H1 (cell line): ENCODE measurements at regions not wholly inside any gene's neighbourhood (a gene's known extent, or its start where the extent isn't known, plus 50 kb on each side); places are given as distances from the start of the nearest gene placed in this dataset.

Experiments used
- E2F6 ChIP-seq: IDR thresholded peaks from 2 replicates; pipeline ENCODE4 v1.6.1; 2012; ENCODE audit warnings: inconsistent platforms
- RXRA ChIP-seq: IDR thresholded peaks from 2 replicates; pipeline ENCODE4 v1.6.1; 2011; ENCODE audit warnings: low read depth, mild to moderate bottlenecking, low read length, moderate library complexity; ENCODE audit not compliant: insufficient read depth

GRCh38 chr2:66697366-66697765 lies 262.4 kb downstream of the MEIS1 start (continued):
- TF ChIP-seq RXRA: no peak
- TF ChIP-seq E2F6: no peak
